Brain microvascular endothelial cell (primary cell): ENCODE measurements at regions not wholly inside any gene's neighbourhood (a gene's known extent, or its start where the extent isn't known, plus 50 kb on each side); places are given as distances from the start of the nearest gene placed in this dataset.
A peak's percentile ranks its signal among the peaks of the same experiment; 100 is the strongest.

Experiments used
- DNase-seq: peaks from one replicate; pipeline ENCODE4 v3.0.0-alpha.2; 2020
- H3K27ac ChIP-seq: fragments of 250-450 bp; sonication (Bioruptor Pico); 2 replicates; pipeline ENCODE4 v1.5.1; 2020; ENCODE audit warnings: mild to moderate bottlenecking, moderate library complexity
- H3K27me3 ChIP-seq: fragments of 250-450 bp; sonication (Bioruptor Pico); replicated peaks from 2 replicates; pipeline ENCODE4 v1.5.1; 2020; ENCODE audit warnings: mild to moderate bottlenecking
- H3K36me3 ChIP-seq: fragments of 250-450 bp; sonication (Bioruptor Pico); replicated peaks from 2 replicates; pipeline ENCODE4 v1.5.1; 2020; ENCODE audit warnings: mild to moderate bottlenecking
- H3K4me3 ChIP-seq: 2 replicates; pipeline ENCODE4 v1.5.1; 2011; ENCODE audit warnings: low read depth, mild to moderate bottlenecking, control low read depth, low read length, moderate library complexity
- CTCF ChIP-seq: IDR thresholded peaks from 2 replicates; pipeline ENCODE4 v1.5.1; 2011; ENCODE audit warnings: low read depth, mild to moderate bottlenecking, moderate library complexity, low read length, control low read depth, inconsistent platforms; ENCODE audit errors: missing control alignments
- in situ Hi-C: cut with HindIII; loops from 2 replicates; pipeline ENCODE4 v1.10.0; 2017; ENCODE audit warnings: low sequenced_read_pairs, low pct_ligation_motif_present

GRCh38 chr4:62159306-62159705 lies 959.2 kb downstream of the ADGRL3 start:
- Histone ChIP-seq H3K4me3 (no peak overlapping the region), H3K36me3 (no peaks in the 10 kb centered on the region), H3K27me3 (no peaks in the 10 kb centered on the region), H3K27ac (no peak overlapping the region)
- no peak for DNase-seq
- TF ChIP-seq CTCF: no peak
- in situ Hi-C loops: no loop called here

- no peak overlapping the region for H3K4me3 ChIP-seq
- in situ Hi-C loops: no loop called here
- H3K27me3 ChIP-seq: no peaks in the 10 kb centered on the region
- no peak overlapping the region for H3K27ac ChIP-seq
- no peak for DNase-seq
- no peak for TF ChIP-seq CTCF
- no peaks in the 10 kb centered on the region for H3K36me3 ChIP-seq
These were observed 956.1 kb downstream of the ADGRL3 start for GRCh38 chr4:62156205-62156604.

GRCh38 chr4:62145276-62145675 lies 945.1 kb downstream of the ADGRL3 start:
- DNase-seq: no peak
- no peak for TF ChIP-seq CTCF
- no peaks in the 10 kb centered on the region for H3K36me3 ChIP-seq
- in situ Hi-C loops: no loop called here
- no peak overlapping the region for H3K4me3 ChIP-seq
- no peaks in the 10 kb centered on the region for H3K27me3 ChIP-seq
- H3K27ac ChIP-seq: no peak overlapping the region

GRCh38 chr4:62144431-62144830 lies 944.3 kb downstream of the ADGRL3 start:
- Histone ChIP-seq H3K27me3 (no peaks in the 10 kb centered on the region), H3K27ac (no peak overlapping the region), H3K36me3 (no peaks in the 10 kb centered on the region), H3K4me3 (no peak overlapping the region)
- TF ChIP-seq CTCF: no peak
- DNase-seq: no peak
- in situ Hi-C loops: no loop called here

- Histone ChIP-seq H3K4me3 (no peak overlapping the region), H3K27ac (peak overlapping the region; percentile 90), H3K36me3 (no peaks in the 10 kb centered on the region), H3K27me3 (no peaks in the 10 kb centered on the region)
- DNase-seq: no peak
- in situ Hi-C loops: no loop called here
- no peak for TF ChIP-seq CTCF
These were observed 935.5 kb downstream of the ADGRL3 start for GRCh38 chr4:62135565-62136156.

- in situ Hi-C loops: no loop called here
- peak; percentile 57 for DNase-seq
- H3K27me3 ChIP-seq: no peaks in the 10 kb centered on the region
- TF ChIP-seq CTCF: no peak
- peak overlapping the region; percentile 90 for H3K27ac ChIP-seq
- no peaks in the 10 kb centered on the region for H3K36me3 ChIP-seq
- no peak overlapping the region for H3K4me3 ChIP-seq
These were observed 933.9 kb downstream of the ADGRL3 start for GRCh38 chr4:62133977-62134376.
